Natural killer cell (primary cell): ENCODE measurements at regions not wholly inside any gene's neighbourhood (a gene's known extent, or its start where the extent isn't known, plus 50 kb on each side); places are given as distances from the start of the nearest gene placed in this dataset.

ENCODE experiments used
- ATAC-seq, 3 donors: fragments of 150-1000 bp in 2 of 3; fragments of 200-7000 bp in 1 of 3; cut with Tn5 transposase; 1 replicate in 1 of 3; 2 replicates in 2 of 3; pipeline ENCODE4 v1.10.0; 2021; ENCODE audit warnings: mild to moderate bottlenecking in 2 of 3, moderate library complexity in 2 of 3
- DNase-seq, 2 donors: peaks; one replicate each; pipeline versions ENCODE4 v3.0.0 to v3.0.0-alpha.2; 2013 to 2021; ENCODE audit warnings: mixed read lengths in 1 of 2
- H3K27ac ChIP-seq: one replicate; pipeline ENCODE4 v1.5.1; 2013; ENCODE audit warnings: mild to moderate bottlenecking, low read length
- H3K27me3 ChIP-seq: one replicate; pipeline ENCODE4 v1.6.1; 2013; ENCODE audit warnings: low read length; ENCODE audit not compliant: control insufficient read depth, insufficient read depth
- H3K36me3 ChIP-seq: one replicate; pipeline ENCODE4 v1.6.1; 2013; ENCODE audit warnings: low read length; ENCODE audit not compliant: control insufficient read depth, insufficient read depth
- H3K4me1 ChIP-seq: one replicate; pipeline ENCODE4 v1.6.1; 2013; ENCODE audit warnings: low read length; ENCODE audit not compliant: control insufficient read depth, insufficient read depth
- H3K4me3 ChIP-seq: one replicate; pipeline ENCODE4 v1.5.1; 2013; ENCODE audit warnings: low read length
- H3K9me3 ChIP-seq: one replicate; pipeline ENCODE4 v1.6.1; 2013; ENCODE audit warnings: low read length; ENCODE audit not compliant: control insufficient read depth, insufficient read depth
- H3K27ac Mint-ChIP-seq, 2 donors: one replicate each; pipeline ENCODE4 v1.8.0; 2022; ENCODE audit warnings: mild to moderate bottlenecking in 2 of 2, mixed read lengths in 2 of 2, moderate library complexity in 1 of 2
- H3K27me3 Mint-ChIP-seq, 2 donors: one replicate each; pipeline ENCODE4 v1.8.0; 2022; ENCODE audit warnings: low read depth in 2 of 2, mixed read lengths in 2 of 2
- H3K36me3 Mint-ChIP-seq: one replicate; pipeline ENCODE4 v1.8.0; 2022; ENCODE audit warnings: mixed read lengths
- H3K4me1 Mint-ChIP-seq, 2 donors: one replicate each; pipeline ENCODE4 v1.8.0; 2022; ENCODE audit warnings: mixed read lengths in 2 of 2
- H3K4me3 Mint-ChIP-seq: one replicate; pipeline ENCODE4 v1.8.0; 2022; ENCODE audit warnings: mild to moderate bottlenecking, moderate library complexity, mixed read lengths
- H3K9me3 Mint-ChIP-seq, 2 donors: one replicate each; pipeline ENCODE4 v1.8.0; 2022; ENCODE audit warnings: mixed read lengths in 2 of 2
- CTCF ChIP-seq: fragments of 200-600 bp; IDR thresholded peaks from one replicate; pipeline ENCODE4 v1.8.0; 2022; ENCODE audit warnings: antibody characterized with exemption
- WGBS: methylation state at CpG from one replicate; pipeline ENCODE4 v1.1.7; 2013; ENCODE audit warnings: missing lambda C conversion rate; ENCODE audit not compliant: insufficient coverage; 5-methylcytosine and 5-hydroxymethylcytosine counted together
- intact Hi-C: fragments of 100-400 bp; cut with micrococcal nuclease; formaldehyde crosslinking; loops from one replicate; pipeline ENCODE4 v1.14.2; 2022

GRCh38 chr1:29777522-29777921, 541.2 kb downstream of the PTPRU start:
- Mint-ChIP-seq H3K4me3 (no peak overlapping the region), H3K36me3 (peaks cover 7% of the 10 kb centered on the region), H3K9me3 (peaks cover 0 to 2% of the 10 kb centered on the region in 2 donors), H3K27me3 (peaks cover 17 to 39% of the 10 kb centered on the region in 2 donors), H3K27ac (no peak overlapping the region), H3K4me1 (no peaks in the 10 kb centered on the region)
- WGBS, result 75% methylated on average over 1 of the region's 2 CpGs
- H3K27ac ChIP-seq, result no peak overlapping the region
- H3K4me1 ChIP-seq, result no peaks in the 10 kb centered on the region
- no peak for TF ChIP-seq CTCF
- no peaks in the 10 kb centered on the region for H3K9me3 ChIP-seq
- no peak for ATAC-seq
- peaks cover 2% of the 10 kb centered on the region for H3K27me3 ChIP-seq
- H3K4me3 ChIP-seq, result no peak overlapping the region
- intact Hi-C loops, result no loop called here
- DNase-seq, result no peak
- no peaks in the 10 kb centered on the region for H3K36me3 ChIP-seq

GRCh38 chr1:29774355-29774754, 538.0 kb downstream of the PTPRU start:
- H3K4me3 Mint-ChIP-seq, result no peak overlapping the region
- no peaks in the 10 kb centered on the region for H3K9me3 ChIP-seq
- intact Hi-C loops, result no loop called here

GRCh38 chr1:29772584-29773100, 536.3 kb downstream of the PTPRU start:
- Mint-ChIP-seq H3K36me3 (peaks cover 7% of the 10 kb centered on the region), H3K27ac (no peak overlapping the region), H3K4me1 (no peaks in the 10 kb centered on the region), H3K9me3 (peaks cover 0 to 2% of the 10 kb centered on the region in 2 donors), H3K27me3 (peaks cover 12 to 38% of the 10 kb centered on the region in 2 donors), H3K4me3 (no peak overlapping the region)
- WGBS, result 63% methylated on average over 3 of the region's 4 CpGs
- H3K9me3 ChIP-seq, result no peaks in the 10 kb centered on the region
- intact Hi-C loops, result no loop called here
- no peak for TF ChIP-seq CTCF
- no peak for DNase-seq
- H3K27ac ChIP-seq, result no peak overlapping the region
- ATAC-seq, result no peak
- H3K4me1 ChIP-seq, result no peaks in the 10 kb centered on the region
- H3K27me3 ChIP-seq, result peaks cover 2% of the 10 kb centered on the region
- H3K4me3 ChIP-seq, result no peak overlapping the region
- no peaks in the 10 kb centered on the region for H3K36me3 ChIP-seq

More at GRCh38 chr1:29774355-29774754, 538.0 kb downstream of the PTPRU start:
- no peaks in the 10 kb centered on the region for H3K4me1 Mint-ChIP-seq
- H3K4me1 ChIP-seq, result no peaks in the 10 kb centered on the region
- ATAC-seq (no peak), DNase-seq (no peak)
- H3K9me3 Mint-ChIP-seq, result peaks cover 0 to 2% of the 10 kb centered on the region in 2 donors
- H3K36me3 ChIP-seq, result no peaks in the 10 kb centered on the region
- no peak overlapping the region for H3K27ac Mint-ChIP-seq
- no peak overlapping the region for H3K27ac ChIP-seq
- peaks cover 7% of the 10 kb centered on the region for H3K36me3 Mint-ChIP-seq
- TF ChIP-seq CTCF, result no peak
- WGBS, result 100% methylated on average over 1 of the region's 2 CpGs
- peaks cover 2% of the 10 kb centered on the region for H3K27me3 ChIP-seq
- no peak overlapping the region for H3K4me3 ChIP-seq
- H3K27me3 Mint-ChIP-seq, result peaks cover 11 to 32% of the 10 kb centered on the region in 2 donors

GRCh38 chr1:29767769-29768425, 531.6 kb downstream of the PTPRU start:
- no peak for ATAC-seq

More at GRCh38 chr1:29767769-29768425, 531.6 kb downstream of the PTPRU start:
- no peak for DNase-seq
- no peaks in the 10 kb centered on the region for H3K4me1 ChIP-seq
- H3K9me3 ChIP-seq, result no peaks in the 10 kb centered on the region
- no peaks in the 10 kb centered on the region for H3K9me3 Mint-ChIP-seq
- no peak overlapping the region for H3K4me3 Mint-ChIP-seq
- WGBS, result 52% methylated on average over 8 of the region's 11 CpGs
- no peaks in the 10 kb centered on the region for H3K36me3 ChIP-seq
- H3K4me1 Mint-ChIP-seq, result no peaks in the 10 kb centered on the region
- intact Hi-C loops, result no loop called here
- no peak overlapping the region for H3K27ac ChIP-seq
- no peak for TF ChIP-seq CTCF
- peaks cover 13 to 29% of the 10 kb centered on the region in 2 donors for H3K27me3 Mint-ChIP-seq
- no peaks in the 10 kb centered on the region for H3K36me3 Mint-ChIP-seq
- no peaks in the 10 kb centered on the region for H3K27me3 ChIP-seq
- H3K4me3 ChIP-seq, result no peak overlapping the region
- no peak overlapping the region for H3K27ac Mint-ChIP-seq
